ENCODE measurements at regions not wholly inside any gene's neighbourhood (a gene's known extent, or its start where the extent isn't known, plus 50 kb on each side); places are given as distances from the start of the nearest gene placed in this dataset.

- no peak for DNase-seq (ENCODE audit: low read depth, low spot score)
- in situ Hi-C loops (cut with HindIII; ENCODE audit: low sequenced_read_pairs), result no loop called here
- H3K4me3 ChIP-seq (ENCODE audit: low read depth, low read length), result no peak overlapping the region
- TF ChIP-seq, protein P1, sequence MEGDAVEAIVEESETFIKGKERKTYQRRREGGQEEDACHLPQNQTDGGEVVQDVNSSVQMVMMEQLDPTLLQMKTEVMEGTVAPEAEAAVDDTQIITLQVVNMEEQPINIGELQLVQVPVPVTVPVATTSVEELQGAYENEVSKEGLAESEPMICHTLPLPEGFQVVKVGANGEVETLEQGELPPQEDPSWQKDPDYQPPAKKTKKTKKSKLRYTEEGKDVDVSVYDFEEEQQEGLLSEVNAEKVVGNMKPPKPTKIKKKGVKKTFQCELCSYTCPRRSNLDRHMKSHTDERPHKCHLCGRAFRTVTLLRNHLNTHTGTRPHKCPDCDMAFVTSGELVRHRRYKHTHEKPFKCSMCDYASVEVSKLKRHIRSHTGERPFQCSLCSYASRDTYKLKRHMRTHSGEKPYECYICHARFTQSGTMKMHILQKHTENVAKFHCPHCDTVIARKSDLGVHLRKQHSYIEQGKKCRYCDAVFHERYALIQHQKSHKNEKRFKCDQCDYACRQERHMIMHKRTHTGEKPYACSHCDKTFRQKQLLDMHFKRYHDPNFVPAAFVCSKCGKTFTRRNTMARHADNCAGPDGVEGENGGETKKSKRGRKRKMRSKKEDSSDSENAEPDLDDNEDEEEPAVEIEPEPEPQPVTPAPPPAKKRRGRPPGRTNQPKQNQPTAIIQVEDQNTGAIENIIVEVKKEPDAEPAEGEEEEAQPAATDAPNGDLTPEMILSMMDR (IDR thresholded peaks at IDR 0.05; ENCODE audit: low read depth, low read length), result no peak
Observed at GRCh38 chr2:4353668-4354067, 650.3 kb downstream of the DCDC2C start.

- H3K4me3 ChIP-seq (ENCODE audit: low read depth, low read length), result no peak overlapping the region
- in situ Hi-C loops (cut with HindIII; ENCODE audit: low sequenced_read_pairs), result no loop called here
- TF ChIP-seq, protein P1 (IDR thresholded peaks at IDR 0.05; ENCODE audit: low read depth, low read length), result no peak
- DNase-seq (ENCODE audit: low read depth, low spot score), result peak; percentile 1
Observed at GRCh38 chr2:4354164-4354563, 650.8 kb downstream of the DCDC2C start.

DNA sequence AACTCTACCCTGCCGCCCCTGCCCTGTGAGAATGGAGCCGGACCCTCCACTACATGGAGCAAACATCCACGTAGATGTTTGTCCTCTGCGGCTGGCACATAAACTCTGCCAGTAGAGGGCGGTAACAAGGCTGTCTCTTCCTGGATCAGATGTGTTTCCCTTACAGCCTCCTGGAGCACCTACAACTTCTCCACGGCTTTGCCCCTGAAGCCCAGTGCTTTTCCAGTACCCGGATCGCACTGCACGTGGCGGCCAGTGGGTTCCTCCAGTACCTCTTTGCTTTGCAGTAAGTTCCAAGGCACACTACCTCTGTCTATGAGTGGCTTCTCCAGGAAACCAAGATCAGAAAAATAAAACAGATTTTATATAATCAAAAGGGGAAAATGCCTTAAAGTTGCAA lies 651.3 kb downstream of the DCDC2C start:
- DNase-seq (ENCODE audit: low read depth, low spot score), result no peak

GRCh38 chr2:4356109-4356508 lies 652.7 kb downstream of the DCDC2C start:
- in situ Hi-C loops (cut with HindIII; ENCODE audit: low sequenced_read_pairs), result no loop called here
- no peak for DNase-seq (ENCODE audit: low read depth, low spot score)
- TF ChIP-seq, protein P1 (IDR thresholded peaks at IDR 0.05; ENCODE audit: low read depth, low read length), result no peak
- no peak overlapping the region for H3K4me3 ChIP-seq (ENCODE audit: low read depth, low read length)

More for the DNA sequence above, 651.3 kb downstream of the DCDC2C start:
- H3K4me3 ChIP-seq (ENCODE audit: low read depth, low read length), result no peak overlapping the region
- TF ChIP-seq, protein P1 (IDR thresholded peaks at IDR 0.05; ENCODE audit: low read depth, low read length), result peak; percentile 17
- in situ Hi-C loops (cut with HindIII; ENCODE audit: low sequenced_read_pairs), result no loop called here

GRCh38 chr2:4356541-4356940 lies 653.2 kb downstream of the DCDC2C start:
- in situ Hi-C loops (cut with HindIII; ENCODE audit: low sequenced_read_pairs), result no loop called here
- no peak overlapping the region for H3K4me3 ChIP-seq (ENCODE audit: low read depth, low read length)
- DNase-seq (ENCODE audit: low read depth, low spot score), result no peak
- TF ChIP-seq, protein P1 (IDR thresholded peaks at IDR 0.05; ENCODE audit: low read depth, low read length), result no peak

GRCh38 chr2:4357121-4357520 lies 653.7 kb downstream of the DCDC2C start:
- TF ChIP-seq, protein P1 (IDR thresholded peaks at IDR 0.05; ENCODE audit: low read depth, low read length), result no peak
- H3K4me3 ChIP-seq (ENCODE audit: low read depth, low read length), result no peak overlapping the region
- in situ Hi-C loops (cut with HindIII; ENCODE audit: low sequenced_read_pairs), result no loop called here
- DNase-seq (ENCODE audit: low read depth, low spot score), result no peak

- in situ Hi-C loops (cut with HindIII; ENCODE audit: low sequenced_read_pairs), result no loop called here
- no peak for DNase-seq (ENCODE audit: low read depth, low spot score)
- no peak overlapping the region for H3K4me3 ChIP-seq (ENCODE audit: low read depth, low read length)
- TF ChIP-seq, protein P1 (IDR thresholded peaks at IDR 0.05; ENCODE audit: low read depth, low read length), result no peak
Observed at GRCh38 chr2:4358837-4359236, 655.5 kb downstream of the DCDC2C start.
